HG03135 (cell line): ENCODE measurements at regions not wholly inside any gene's neighbourhood (a gene's known extent, or its start where the extent isn't known, plus 50 kb on each side); places are given as distances from the start of the nearest gene placed in this dataset.

Source experiments
- ATAC-seq: cut with Tn5 transposase; IDR thresholded peaks from one replicate; pipeline ENCODE4 v1.9.1; 2021; ENCODE audit warnings: mild to moderate bottlenecking, moderate library complexity; ENCODE audit not compliant: unreplicated experiment

DNA sequence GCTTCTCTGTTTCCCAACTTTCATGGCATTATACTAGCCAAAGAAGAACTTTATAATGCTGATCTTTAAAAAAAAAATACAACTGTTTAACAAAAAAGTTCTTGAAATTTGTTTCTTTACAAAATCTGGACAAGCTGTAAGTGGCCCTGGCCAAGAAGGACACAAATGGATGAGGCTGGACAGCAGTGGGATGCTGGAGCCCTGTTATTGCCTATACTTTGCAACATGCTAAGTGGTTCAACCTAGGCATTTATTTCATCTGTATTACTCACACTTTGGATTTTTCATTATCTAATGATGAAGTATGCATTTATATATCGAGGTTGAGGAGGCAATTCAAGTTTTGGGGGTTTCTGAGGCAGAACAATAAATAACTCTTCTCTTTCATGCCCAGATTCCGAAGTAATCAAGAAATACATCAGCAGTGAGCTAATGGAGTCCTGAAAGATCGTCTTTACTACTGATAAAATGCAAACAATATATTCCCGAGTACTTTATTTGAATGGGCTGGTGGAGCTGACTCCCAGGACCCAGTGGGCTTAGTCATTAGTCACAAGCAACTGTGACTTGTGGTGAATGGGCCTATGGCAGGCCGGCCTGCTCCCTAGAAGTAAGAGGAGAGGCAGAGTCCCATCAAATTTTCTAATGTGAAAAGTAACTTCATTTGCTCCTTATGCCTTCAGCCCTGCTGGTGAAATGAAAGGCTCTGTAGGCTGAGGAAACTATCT, 177.3 kb upstream of the DPH6 start:
- ATAC-seq: no peak

DNA sequence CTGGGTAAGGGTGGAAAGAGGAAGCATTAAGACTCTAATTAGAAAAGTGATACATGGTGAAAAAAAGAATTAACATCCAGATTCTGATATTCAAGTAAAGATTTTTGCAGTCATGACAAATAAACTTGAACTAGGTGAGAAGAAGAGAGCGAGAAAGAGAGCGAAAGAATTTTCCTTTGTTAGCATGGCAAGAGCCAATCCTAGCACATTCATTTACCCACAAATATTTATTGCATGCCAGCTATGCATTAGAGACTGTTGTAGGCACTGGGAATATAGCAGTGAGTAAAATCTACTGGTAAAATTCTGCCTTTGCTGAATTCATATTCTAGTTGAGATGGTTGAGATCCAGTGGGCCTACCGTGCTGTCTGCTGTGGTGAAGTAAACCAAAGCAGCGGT, 177.9 kb upstream of the DPH6 start:
- ATAC-seq: no peak

DNA sequence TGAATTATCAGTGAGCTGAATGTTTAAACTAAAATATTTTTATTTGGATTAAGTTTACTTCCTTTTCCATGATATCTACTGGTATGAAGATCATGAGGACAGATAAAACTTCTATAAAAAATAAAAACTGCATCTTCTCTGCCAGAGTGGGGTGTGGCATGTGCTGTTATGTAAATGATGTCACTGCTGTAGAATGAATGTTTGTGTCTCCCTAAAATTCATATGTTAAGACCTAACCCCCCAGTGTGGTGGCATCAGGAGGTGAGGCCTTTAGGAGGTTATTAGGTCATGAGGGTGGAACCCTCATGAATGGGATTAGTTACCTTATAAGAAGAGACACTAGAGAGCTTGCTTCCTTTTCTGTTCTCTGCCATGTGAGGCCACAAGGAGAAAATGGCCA, 178.7 kb upstream of the DPH6 start:
- no peak for ATAC-seq

DNA sequence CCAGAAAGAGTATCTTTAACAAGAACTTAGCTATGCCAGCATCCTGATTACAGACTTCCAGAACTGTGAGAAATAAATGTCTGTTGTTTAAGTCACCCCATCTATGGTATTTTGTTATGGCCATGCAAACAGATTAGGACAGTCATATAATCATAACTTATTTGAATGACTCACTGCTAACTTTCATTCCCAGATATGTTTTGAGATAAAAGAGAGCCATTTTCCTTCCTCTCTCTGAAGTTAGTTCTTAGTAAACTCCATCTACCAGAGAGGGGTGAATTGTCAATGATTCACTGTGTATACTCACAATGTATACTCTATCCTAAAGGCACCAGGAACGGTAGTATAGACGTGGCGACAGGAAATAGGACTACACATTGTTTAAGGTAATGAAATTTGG, 179.4 kb upstream of the DPH6 start:
- ATAC-seq: no peak

DNA sequence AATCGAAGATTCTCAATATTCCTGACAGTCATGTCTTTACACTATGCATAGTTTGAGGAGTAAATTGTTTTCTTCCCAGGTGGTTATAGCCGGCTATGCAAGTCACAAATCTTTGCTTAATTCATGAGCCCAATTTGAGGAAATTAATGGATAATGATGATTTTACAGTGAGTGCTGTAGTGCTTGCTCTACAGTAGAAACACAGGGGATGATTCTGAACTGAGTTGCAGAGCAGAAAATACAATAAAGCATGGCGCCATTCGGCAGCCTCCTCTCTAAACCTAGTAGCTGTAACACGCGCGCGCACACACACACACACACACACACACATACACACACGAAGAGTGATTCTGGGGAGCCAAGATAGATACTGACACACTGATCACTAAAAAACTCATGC, 181.7 kb upstream of the DPH6 start:
- no peak for ATAC-seq

DNA sequence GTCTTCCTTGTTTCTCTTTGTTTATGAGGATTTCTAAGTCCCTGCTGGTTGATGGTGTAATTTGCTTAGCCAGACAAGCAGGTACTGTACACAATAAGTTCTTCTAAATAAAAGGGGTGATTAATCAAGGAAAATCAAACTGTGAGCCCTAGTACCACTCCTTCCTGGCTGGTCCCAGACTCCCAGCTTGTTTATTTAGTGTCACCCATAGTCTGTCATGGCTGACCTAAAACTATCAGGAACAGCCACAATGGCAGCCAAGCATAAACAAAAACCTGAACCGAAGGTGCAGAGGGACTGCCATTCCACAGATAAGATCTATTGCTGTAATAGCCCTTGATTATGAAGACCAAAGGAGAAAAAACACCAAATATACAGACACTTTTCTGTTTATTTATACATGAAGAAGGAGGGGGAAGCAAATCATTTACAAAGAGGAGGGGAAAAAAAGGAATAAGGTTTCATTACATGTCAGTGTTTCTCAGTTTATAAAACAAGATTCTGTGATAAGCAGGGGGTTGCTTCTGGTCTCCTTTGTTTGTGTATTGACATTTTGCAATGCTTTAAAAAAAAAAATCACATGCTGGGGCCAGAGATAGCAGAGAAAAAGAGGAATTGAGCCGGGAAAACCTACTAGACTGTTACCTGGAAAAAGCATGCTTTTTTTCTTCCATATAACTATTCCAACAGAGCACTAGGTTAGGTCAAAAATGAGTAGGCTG, 182.4 kb upstream of the DPH6 start:
- no peak for ATAC-seq

DNA sequence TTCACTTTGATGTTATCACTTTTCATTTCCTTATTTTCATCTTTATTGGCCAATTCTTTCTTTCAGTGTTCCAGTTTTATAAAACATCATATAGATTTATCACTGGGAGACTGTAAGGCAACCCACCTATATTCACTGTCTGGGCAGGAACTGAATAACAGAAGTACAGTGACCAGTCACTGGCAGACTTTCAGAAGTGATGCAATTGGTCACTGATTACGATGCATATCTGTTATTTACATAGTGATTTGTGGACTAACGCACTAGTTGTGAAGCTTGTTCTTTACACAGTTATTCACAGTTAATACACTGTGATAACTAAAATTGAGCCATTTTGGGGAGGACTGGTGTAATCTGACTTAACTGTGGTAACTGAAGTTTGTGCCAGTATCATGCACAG, 190.2 kb upstream of the DPH6 start:
- no peak for ATAC-seq

DNA sequence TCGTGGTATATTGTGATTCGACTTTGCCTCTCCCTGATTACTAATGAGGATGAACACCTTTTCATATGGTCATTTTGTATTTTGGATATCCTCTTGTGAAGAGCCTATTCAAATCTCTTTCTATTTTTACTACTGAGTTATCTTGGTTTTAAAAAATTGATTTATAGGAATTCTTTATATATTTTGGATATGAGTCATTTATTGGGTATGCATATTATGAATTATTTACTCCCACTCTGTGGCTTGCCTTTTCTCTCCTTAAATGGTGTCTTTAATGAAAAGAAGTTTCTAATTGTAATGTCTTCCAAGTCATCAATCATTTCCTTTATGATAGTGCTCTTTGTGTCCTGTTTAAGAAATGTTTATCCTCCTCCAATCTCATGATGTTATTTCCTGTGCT, 191.5 kb upstream of the DPH6 start:
- ATAC-seq: no peak

DNA sequence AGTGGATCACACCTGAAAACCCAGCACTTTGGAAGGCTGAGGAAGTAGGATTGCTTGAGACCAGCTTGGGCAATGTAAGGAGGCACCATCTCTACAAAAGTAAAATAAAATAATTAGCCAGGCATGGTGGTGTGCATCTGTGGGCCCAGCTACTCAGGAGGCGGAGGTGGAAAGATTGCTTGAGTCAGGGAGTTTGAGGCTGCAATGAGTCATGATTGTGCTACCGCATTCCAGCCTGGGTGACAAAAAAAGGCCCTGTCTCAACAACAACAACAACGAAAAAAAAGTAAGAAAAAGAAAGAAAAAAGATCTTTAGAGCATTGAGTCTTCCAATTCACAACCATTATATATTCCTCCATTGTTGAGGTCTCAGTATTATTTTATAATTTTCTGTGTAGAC, 192.4 kb upstream of the DPH6 start:
- no peak for ATAC-seq

DNA sequence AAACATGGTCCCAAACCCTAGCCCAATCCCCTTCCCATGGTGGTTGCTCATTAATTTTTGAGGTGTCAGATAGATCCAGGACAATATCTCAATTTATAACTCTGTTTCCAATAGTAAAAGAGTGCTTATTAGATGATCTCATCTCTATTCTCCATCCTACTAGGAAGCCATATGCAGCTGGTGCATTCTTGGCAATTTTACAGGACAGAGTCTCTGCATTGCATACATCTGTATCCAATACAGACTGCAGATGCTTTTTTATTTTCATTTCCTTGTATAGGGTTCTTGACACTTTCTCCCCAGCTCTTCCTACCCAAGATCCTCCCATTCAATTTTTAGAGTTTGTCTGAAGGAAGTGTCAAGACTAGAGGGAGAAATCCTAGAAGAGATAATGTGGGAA, 194.8 kb upstream of the DPH6 start:
- no peak for ATAC-seq

DNA sequence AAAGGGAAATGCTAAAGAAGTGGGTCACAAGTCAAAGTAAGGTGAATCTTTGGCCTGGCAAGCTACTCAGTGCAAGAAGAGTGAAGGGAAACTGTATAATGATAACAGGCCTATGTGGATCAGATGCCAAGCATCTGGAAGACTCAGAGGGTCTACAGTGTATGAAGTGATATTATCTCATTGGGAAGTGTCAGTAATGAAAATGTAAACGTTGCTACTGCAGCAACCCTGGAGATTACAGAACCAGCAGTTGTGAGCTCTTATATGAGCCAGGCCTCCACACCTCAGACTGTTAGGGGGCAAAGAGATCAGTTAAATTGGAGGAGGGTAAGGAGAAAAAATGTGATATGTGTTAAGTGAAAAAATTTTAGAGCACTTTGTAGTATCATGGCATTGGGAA, 195.4 kb upstream of the DPH6 start:
- ATAC-seq: no peak

DNA sequence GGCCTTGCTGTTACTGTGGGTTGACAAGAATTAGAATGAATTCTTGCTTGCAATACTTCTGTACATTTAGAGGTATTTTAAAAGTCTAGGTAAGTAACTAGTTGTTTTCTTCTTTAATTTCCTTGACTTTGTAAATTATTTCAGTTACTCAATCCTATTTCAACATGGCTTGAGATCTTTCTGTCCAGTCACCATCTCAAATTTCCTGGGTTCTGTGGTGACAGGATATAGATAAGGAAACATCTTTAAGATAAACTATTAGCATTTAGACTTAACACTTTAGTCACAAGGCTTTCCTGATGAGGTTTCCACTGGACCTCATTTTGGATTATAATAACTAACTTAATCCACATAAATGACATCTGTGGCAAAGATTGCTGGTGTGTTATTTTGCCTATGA, 195.9 kb upstream of the DPH6 start:
- no peak for ATAC-seq

DNA sequence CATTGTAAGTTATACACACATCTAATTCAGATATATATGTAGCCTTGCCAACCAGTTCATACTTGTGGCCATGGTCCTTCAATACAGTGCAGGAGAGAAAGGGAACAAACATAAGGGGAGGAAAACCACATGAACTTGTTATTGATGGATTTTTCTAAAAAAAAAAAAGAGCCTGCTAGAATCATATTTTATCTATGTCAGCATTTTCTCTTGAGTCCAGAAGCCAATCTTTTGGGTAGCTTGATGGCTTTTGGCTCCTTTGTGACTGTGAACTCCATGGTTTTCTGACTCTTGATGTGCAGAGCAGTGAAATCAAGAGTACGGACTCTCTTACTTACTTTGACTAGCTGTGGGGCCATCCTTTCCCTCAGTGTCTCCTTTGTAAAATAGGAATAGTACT, 197.4 kb upstream of the DPH6 start:
- ATAC-seq: no peak

DNA sequence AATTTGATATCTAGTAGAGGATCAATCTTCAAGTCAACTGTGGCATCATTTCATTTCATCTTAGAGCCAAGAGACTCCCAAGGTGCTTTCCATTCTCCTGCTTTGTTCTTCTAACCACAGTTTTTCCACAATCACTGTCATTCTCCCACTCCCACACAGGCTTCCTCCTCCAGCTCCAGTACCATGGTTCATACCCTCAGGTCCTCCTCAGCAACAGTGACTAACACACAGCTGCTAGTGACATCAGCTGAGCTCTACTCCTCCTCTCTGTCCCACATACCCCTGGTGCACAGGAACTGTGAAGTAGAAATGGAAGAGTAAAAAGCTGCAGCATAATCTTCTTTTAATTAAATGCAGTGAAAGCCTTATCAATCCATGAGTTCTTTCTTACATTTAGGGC, 200.2 kb upstream of the DPH6 start:
- no peak for ATAC-seq

DNA sequence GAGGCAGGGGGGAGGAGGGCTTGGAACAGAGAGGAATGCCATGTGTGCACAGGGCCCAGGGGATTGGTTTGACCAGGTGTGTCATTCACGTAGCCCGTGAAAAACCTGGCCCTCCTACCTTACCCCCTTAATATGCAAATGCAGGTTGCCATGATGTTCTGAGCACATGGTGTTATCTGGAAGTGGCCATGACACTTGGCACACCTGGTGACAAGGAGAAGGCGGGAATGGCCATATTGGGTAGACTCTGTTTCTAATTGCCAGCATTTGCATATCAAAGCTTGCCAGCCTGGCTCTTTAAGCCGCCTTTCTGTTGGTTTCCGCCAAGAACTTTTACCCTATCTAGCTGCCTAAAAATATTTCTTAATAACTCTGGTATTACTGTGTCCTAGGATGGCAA, 202.1 kb upstream of the DPH6 start:
- ATAC-seq: no peak

DNA sequence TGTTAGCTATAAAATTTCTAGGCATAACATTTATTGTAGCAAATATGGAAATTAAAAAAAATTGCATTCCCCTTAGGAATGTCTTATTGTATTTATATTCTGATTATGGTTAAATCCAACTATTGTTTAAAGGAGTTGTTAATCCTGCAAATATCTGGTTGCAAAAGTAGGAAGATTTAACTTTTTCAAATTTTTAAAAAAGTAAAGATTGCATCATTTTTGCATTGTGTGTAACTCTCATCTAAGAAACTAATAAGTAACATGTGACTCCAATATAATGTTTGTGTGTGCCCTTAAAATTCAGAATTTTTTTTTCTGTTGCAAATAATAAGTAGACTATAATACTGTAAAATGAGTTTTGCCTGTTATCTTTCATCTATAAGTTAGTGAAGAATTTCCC, 204.1 kb upstream of the DPH6 start:
- ATAC-seq: no peak

DNA sequence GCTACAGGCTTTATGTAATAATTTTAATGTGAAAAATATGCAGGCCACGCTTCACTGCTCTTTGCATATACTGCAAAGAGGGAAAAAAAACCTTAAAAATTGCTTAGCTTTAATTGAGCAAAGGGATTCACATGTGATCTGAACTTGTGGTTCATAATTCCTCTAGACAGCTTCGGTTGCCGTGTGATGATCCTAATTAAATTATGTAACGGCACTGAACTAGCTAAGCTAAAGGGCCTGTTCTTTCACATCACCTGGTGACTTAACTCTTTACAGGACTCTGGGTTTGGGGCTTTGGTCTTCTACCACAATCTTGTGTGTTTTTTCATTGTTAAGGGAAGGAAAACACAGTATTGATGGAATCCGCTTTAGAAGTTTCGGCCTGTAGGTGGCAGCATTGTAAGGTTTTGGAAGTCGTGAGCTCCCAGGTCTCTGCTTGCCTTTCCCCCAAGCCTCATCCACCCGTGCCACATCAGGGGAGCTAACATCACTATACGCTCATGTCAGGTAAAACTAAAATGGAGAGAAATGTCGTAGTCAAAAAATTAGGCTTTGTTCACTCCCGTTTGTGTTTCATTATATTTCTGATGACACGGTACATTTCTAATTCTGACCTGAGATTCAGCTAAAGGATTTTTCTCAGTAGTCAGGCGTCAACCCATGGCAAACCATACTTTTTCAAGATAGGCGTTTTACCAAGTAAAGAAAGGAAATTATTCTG, 205.6 kb upstream of the DPH6 start:
- ATAC-seq: no peak

DNA sequence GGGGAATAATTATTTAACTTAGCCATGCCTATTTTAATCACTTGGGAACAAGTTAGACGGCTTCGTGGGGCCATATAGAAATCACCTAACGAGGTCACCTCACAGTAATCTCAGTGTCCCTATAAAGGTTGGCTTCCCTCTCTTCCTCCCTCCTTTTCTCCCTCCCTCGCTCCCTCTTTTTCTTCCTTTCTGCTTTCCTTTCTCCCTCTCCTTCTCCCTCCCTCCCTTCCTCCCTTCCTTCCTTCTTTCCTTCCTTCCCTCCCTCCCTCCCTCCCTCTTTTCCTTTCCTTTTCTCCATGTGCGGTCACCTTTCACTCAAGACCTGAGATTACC, 206.1 kb upstream of the DPH6 start:
- ATAC-seq: no peak

DNA sequence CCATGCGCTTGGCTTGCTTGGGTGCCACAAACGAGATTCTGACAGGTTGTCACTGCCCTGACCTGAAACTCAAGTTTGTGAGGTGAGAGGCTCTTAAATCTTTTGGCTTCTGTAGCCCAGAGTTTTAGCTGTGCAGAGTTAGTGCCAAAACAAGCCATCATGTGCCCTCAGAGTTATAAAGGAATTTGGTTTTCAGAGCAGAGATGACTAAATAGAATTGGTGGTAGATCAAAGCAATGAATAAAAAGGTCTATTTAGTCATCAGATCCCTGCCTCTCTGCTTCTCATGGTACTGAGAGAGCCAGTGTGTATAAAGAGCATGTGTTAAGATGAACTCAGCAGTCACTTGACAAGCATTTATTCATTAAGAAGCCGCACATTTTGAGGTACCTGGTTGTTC, 207.5 kb upstream of the DPH6 start:
- ATAC-seq: no peak

DNA sequence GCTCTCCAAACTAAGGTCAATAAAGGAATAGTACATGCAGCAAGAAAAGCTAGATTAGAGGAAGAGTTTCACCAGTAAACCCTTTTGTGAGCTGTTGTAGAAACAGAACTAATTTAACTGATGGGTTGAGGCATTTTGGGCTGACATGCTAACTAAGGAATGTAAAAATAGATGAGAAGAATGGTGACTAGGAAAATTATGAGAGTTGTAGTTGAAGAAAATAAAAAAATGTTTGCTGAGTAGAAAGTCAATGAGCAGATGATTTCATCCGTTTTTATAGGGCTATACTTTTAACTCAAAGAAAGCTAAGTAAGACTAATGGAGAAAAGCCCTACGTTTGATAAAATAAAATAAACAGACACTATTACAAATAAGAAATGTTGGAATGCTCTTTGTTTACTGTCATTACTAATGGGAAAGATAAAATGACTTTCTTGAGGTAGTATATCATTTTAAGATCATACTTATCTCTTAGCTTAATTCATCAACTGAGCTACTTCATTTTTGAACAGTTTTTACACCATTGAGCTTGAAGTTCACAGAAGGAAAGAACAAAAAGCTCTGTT, 209.4 kb upstream of the DPH6 start:
- no peak for ATAC-seq

DNA sequence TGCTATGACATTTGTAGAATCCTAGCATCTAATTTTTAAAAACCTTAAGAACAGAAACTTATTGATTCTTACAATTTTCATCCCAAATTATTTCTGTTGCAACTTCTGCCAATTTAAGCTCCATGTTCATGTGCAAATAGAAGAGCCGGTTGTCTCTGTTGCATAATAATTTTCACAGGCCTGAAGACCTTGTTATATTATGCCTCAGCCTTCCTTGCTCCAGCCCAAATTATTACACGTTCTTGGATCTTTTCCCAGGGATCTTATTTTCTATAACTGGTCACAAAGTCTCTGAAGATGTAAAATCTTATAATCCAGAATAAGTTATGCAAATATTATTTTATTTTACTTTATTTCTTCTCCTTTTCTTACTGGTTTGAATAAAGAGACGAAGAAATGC, 210.7 kb upstream of the DPH6 start:
- ATAC-seq: no peak

DNA sequence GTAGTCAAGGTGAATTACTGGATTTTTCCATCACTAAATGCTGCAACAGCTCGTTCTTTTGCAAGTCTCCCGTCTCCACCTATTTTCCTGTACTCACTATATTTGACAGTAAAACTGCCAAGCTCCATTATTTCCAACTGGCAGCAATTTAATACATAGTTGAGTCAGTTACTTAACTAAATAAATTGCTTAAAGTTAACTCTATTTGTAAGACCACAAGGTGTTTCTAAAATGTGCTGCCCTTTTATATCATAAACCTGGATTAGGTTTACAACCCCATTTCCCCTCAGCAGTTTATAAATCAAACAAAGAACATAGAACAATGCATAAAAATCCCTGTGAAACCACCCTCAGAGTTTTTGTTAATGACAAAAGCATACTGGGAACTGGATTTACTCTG, 211.4 kb upstream of the DPH6 start:
- ATAC-seq: no peak
